HepG2 (cell line): ENCODE measurements at regions not wholly inside any gene's neighbourhood (a gene's known extent, or its start where the extent isn't known, plus 50 kb on each side); places are given as distances from the start of the nearest gene placed in this dataset.

ENCODE experiments used
- ATAC-seq: fragments of 200-7000 bp; cut with Tn5 transposase; 3 replicates; pipeline ENCODE4 v1.9.1; 2020; ENCODE audit warnings: mild to moderate bottlenecking, moderate library complexity
- BruUV-seq: library from RNA; stranded (reverse); fragments of 400-500 nt; replicated peaks from 2 replicates; lab custom pipeline; 2021; lab: Mats Ljungman, UMichigan
- CTCF ChIA-PET: fragments of 300-600 bp; formaldehyde crosslinking; extraction: SDS; loops from one replicate; lab custom pipeline; 2021; ENCODE audit warnings: low total read pairs, inconsistent platforms, low intra/inter-chr PET ratio; lab: Yijun Ruan, JAX
- POLR2A ChIA-PET: fragments of 350-600 bp; sonication (Branson Sonifier 250); formaldehyde crosslinking; loops from one replicate; lab custom pipeline; 2020; ENCODE audit warnings: antibody characterized with exemption, inconsistent platforms; lab: Yijun Ruan, JAX
- DNase-seq: peaks from one replicate; pipeline ENCODE4 v3.0.0-alpha.2; 2015; ENCODE audit warnings: low spot score
- FAIRE-seq: peaks from 3 replicates; lab custom pipeline; 2011; peaks lifted over from hg19 to GRCh38; lab: Jason Lieb, UNC
- H2AFZ ChIP-seq: one replicate; pipeline ENCODE4 v1.6.1; 2011; ENCODE audit warnings: low read length, inconsistent platforms
- H3K27ac ChIP-seq: fragments of 300-600 bp; 3 replicates; pipeline ENCODE4 v1.8.0; 2011; ENCODE audit warnings: mixed run types, mild to moderate bottlenecking, mixed read lengths, low read length, inconsistent platforms; ENCODE audit not compliant: insufficient read depth; ENCODE audit errors: extremely low read length
- H3K27me3 ChIP-seq, 2 experiments: fragments of 200-600 bp in 1 of 2; 2 replicates in 1 of 2; 3 replicates in 1 of 2; pipeline versions ENCODE4 v1.6.0 to v1.8.0; 2011; ENCODE audit warnings: low read length in 2 of 2, mild to moderate bottlenecking in 2 of 2, moderate library complexity in 2 of 2, inconsistent platforms in 1 of 2; ENCODE audit not compliant: insufficient read depth in 2 of 2, control insufficient read depth in 1 of 2
- H3K36me3 ChIP-seq, 2 experiments: fragments of 200-600 bp in 1 of 2; replicated peaks in 1 of 2; 2 replicates in 1 of 2; 3 replicates in 1 of 2; pipeline versions ENCODE4 v1.5.1 to v1.8.0; 2011; ENCODE audit warnings: low read length in 2 of 2, inconsistent platforms in 1 of 2; ENCODE audit not compliant: insufficient read depth in 2 of 2, control insufficient read depth in 1 of 2
- H3K4me1 ChIP-seq: 2 replicates; pipeline ENCODE4 v1.5.1; 2012; ENCODE audit warnings: low read length, inconsistent platforms; ENCODE audit not compliant: insufficient read depth
- H3K4me2 ChIP-seq: 2 replicates; pipeline ENCODE4 v1.6.0; 2011; ENCODE audit warnings: low read depth, low read length, inconsistent platforms
- H3K4me3 ChIP-seq, 3 experiments: fragments of 200-600 bp in 1 of 3; sonication (generic), shearing (Covaris generic) in 1 of 3; replicated peaks in 1 of 3; 2 replicates each; pipeline ENCODE4 v1.5.1; 2011 to 2016; ENCODE audit warnings: low read length in 3 of 3, inconsistent platforms in 2 of 3, low read depth in 2 of 3, mild to moderate bottlenecking in 2 of 3, control low read depth in 1 of 3, mixed read lengths in 1 of 3; ENCODE audit not compliant: insufficient read depth in 1 of 3
- H3K79me2 ChIP-seq: one replicate; pipeline ENCODE4 v1.6.1; 2011; ENCODE audit warnings: low read length, inconsistent platforms; ENCODE audit not compliant: insufficient read depth
- H3K9ac ChIP-seq: 2 replicates; pipeline ENCODE4 v1.6.0; 2011; ENCODE audit warnings: mild to moderate bottlenecking, low read depth, low read length, inconsistent platforms; ENCODE audit not compliant: insufficient read depth
- H3K9me3 ChIP-seq: 2 replicates; pipeline ENCODE4 v1.5.1; 2012; ENCODE audit warnings: mild to moderate bottlenecking, low read length
- H4K20me1 ChIP-seq: 2 replicates; pipeline ENCODE4 v1.6.0; 2011; ENCODE audit warnings: inconsistent platforms, mild to moderate bottlenecking, low read length, moderate library complexity; ENCODE audit not compliant: insufficient read depth
- ARID2 ChIP-seq: sonication (generic); formaldehyde crosslinking; IDR thresholded peaks from 2 replicates; pipeline ENCODE4 v1.8.1; 2022; ENCODE audit warnings: mild to moderate bottlenecking, missing genetic modification reagents, borderline replicate concordance
- EEA1 ChIP-seq: sonication (generic); formaldehyde crosslinking; IDR thresholded peaks from 2 replicates; pipeline ENCODE4 v1.5.1; 2020; ENCODE audit warnings: mild to moderate bottlenecking, missing genetic modification reagents, borderline replicate concordance
- JUNB ChIP-seq: sonication (generic); formaldehyde crosslinking; IDR thresholded peaks from 2 replicates; pipeline ENCODE4 v1.8.0; 2022; ENCODE audit warnings: missing genetic modification reagents, mild to moderate bottlenecking, borderline replicate concordance
- KLF15 ChIP-seq: sonication (generic); formaldehyde crosslinking; IDR thresholded peaks from 2 replicates; pipeline ENCODE4 v1.8.1; 2023; ENCODE audit warnings: borderline replicate concordance, mild to moderate bottlenecking, inconsistent platforms, missing genetic modification reagents, mixed read lengths
- POLR2A ChIP-seq, 2 experiments: IDR thresholded peaks; 2 replicates each; pipeline ENCODE4 v1.6.1; 2011; ENCODE audit warnings: low read depth in 2 of 2, low read length in 2 of 2, mild to moderate bottlenecking in 1 of 2, moderate library complexity in 1 of 2; ENCODE audit not compliant: insufficient read depth in 1 of 2
- SP1 ChIP-seq, 2 experiments: fragments of 450-650 bp in 1 of 2; sonication (generic) in 1 of 2; formaldehyde crosslinking in 1 of 2; IDR thresholded peaks; 2 replicates each; pipeline versions ENCODE4 v1.4.0 to v1.6.1; 2016 to 2020; ENCODE audit warnings: missing genetic modification reagents in 1 of 2
- YEATS4 ChIP-seq: sonication (generic); formaldehyde crosslinking; IDR thresholded peaks from 2 replicates; pipeline ENCODE4 v1.4.0; 2020; ENCODE audit warnings: missing genetic modification reagents, borderline replicate concordance
- ZNF230 ChIP-seq: sonication (generic); formaldehyde crosslinking; IDR thresholded peaks from 2 replicates; pipeline ENCODE4 v1.4.0; 2020; ENCODE audit warnings: mild to moderate bottlenecking, missing genetic modification reagents
- ZNF337 ChIP-seq: sonication (generic); formaldehyde crosslinking; IDR thresholded peaks from 2 replicates; pipeline ENCODE4 v1.5.1; 2020; ENCODE audit warnings: missing genetic modification reagents, low read depth, mild to moderate bottlenecking, borderline replicate concordance
- ZNF557 ChIP-seq: sonication (generic); formaldehyde crosslinking; IDR thresholded peaks from 2 replicates; pipeline ENCODE4 v1.4.0; 2020; ENCODE audit warnings: missing genetic modification reagents
- ZNF614 ChIP-seq: IDR thresholded peaks from 2 replicates; pipeline ENCODE4 v1.6.1; 2018; ENCODE audit warnings: missing biosample characterization, missing genetic modification reagents, inconsistent platforms, borderline replicate concordance
- ZNF709 ChIP-seq: sonication (generic); formaldehyde crosslinking; IDR thresholded peaks from 2 replicates; pipeline ENCODE4 v1.5.0; 2020; ENCODE audit warnings: mild to moderate bottlenecking, missing genetic modification reagents
- WGBS: methylation state at CpG from one replicate; pipeline ENCODE4 v1.1.6; 2017; ENCODE audit warnings: low lambda C conversion rate; 5-methylcytosine and 5-hydroxymethylcytosine counted together
- in situ Hi-C: cut with HindIII; loops from 2 replicates; pipeline ENCODE4 v1.10.0; 2017; ENCODE audit warnings: low pct_unique_long_range_greater_than_20kb; ENCODE audit not compliant: extremely low pct_ligation_motif_present
- intact Hi-C: fragments of 100-400 bp; cut with micrococcal nuclease; formaldehyde crosslinking; loops from one replicate; pipeline ENCODE4 v1.10.0; 2022; ENCODE audit not compliant: unreplicated experiment
- TF ChIP-seq, protein P1 (sequence below): sonication (generic); formaldehyde crosslinking; IDR thresholded peaks from 2 replicates; pipeline ENCODE4 v1.9.0; 2021; ENCODE audit warnings: missing genetic modification reagents, borderline replicate concordance
- TF ChIP-seq, protein P2 (sequence below): sonication (generic); formaldehyde crosslinking; IDR thresholded peaks from 2 replicates; pipeline ENCODE4 v1.4.0; 2020; ENCODE audit warnings: missing genetic modification reagents, mild to moderate bottlenecking, borderline replicate concordance

DNA sequence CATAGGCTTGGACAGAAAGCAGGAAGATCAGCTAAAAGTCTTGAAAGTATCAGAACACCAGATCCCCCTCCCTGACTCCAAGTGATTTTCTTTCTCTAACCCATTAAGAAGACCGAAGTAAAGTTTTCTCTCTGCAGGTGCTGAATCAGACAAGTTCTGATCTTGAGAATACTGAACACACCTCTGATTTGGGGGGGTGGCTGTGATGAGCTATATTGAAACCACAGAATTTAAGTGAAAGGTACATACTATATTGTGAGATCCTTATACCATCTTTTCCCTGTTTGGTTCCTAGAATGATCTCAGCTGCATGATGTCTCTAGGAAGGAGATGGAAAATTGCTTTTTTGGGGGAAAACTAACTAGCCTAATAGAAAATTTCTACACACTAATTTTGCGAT, 196.0 kb downstream of the DIPK2A start:
- TF ChIP-seq EEA1 (CRISPR knock-in tag), result no peak
- TF ChIP-seq ZNF709 (CRISPR knock-in tag), result no peak
- no peak for TF ChIP-seq ZNF557 (CRISPR knock-in tag)
- TF ChIP-seq JUNB (CRISPR knock-in tag), result no peak
- TF ChIP-seq ARID2 (CRISPR knock-in tag), result no peak
- TF ChIP-seq KLF15 (CRISPR knock-in tag), result no peak
- TF ChIP-seq, all 625 proteins: peak for 0
- peaks cover 3% of the 10 kb centered on the region for H3K4me1 ChIP-seq
- no TSS peak for BruUV-seq
- H3K9me3 ChIP-seq, result no peaks in the 10 kb centered on the region
- ChIA-PET CTCF (no interaction called here), POLR2A (no interaction called here)
- in situ Hi-C loops, result no loop called here
- FAIRE-seq, result no peak
- H3K36me3 ChIP-seq, result no peaks in the 10 kb centered on the region
- ATAC-seq, result no peak
- no peaks in the 10 kb centered on the region for H3K27me3 ChIP-seq
- no peak overlapping the region for H3K9ac ChIP-seq
- no peaks in the 10 kb centered on the region for H4K20me1 ChIP-seq
- no peak overlapping the region for H3K4me2 ChIP-seq
- no peak overlapping the region for H3K4me3 ChIP-seq
- intact Hi-C loops, result no loop called here
- 27% methylated on average over 2 of the region's 2 CpGs for WGBS
- no peak overlapping the region for H3K27ac ChIP-seq
- H3K79me2 ChIP-seq, result no peaks in the 10 kb centered on the region
- no peak overlapping the region for H2AFZ ChIP-seq
- no peak for DNase-seq

DNA sequence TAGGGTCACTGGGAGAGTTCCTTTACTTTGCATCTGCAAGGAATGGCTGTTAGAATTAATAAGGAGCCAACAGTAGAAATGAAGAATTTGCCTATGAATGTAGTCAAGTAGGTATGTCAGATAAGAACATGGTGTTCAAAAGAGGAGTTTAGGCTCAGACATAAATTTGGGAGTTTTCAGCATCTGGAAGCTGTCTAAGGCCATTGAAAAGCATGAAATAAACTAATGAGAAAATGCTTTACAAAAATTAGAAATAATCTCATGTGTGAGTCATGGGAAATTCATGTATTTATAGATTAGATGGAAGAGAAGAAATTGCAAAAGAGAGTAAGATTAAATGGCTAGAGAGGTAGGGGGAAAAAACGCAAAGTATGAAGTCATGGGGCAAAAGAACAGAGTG, 201.9 kb downstream of the DIPK2A start:
- H3K36me3 ChIP-seq, result no peaks in the 10 kb centered on the region
- ATAC-seq (no peak), FAIRE-seq (no peak), DNase-seq (no peak)
- H3K9ac ChIP-seq, result no peak overlapping the region
- H3K4me1 ChIP-seq, result no peaks in the 10 kb centered on the region
- in situ Hi-C loops, result no loop called here
- H3K27ac ChIP-seq, result no peak overlapping the region
- ChIA-PET CTCF (no interaction called here), POLR2A (no interaction called here)
- no peak overlapping the region for H3K4me3 ChIP-seq
- H3K79me2 ChIP-seq, result no peaks in the 10 kb centered on the region
- no peaks in the 10 kb centered on the region for H3K27me3 ChIP-seq
- WGBS, result 0% methylated on average over 1 of the region's 1 CpG
- H3K9me3 ChIP-seq, result 0 out of 2 replicates have a peak, but pooled peaks cover 8% of the 10 kb centered on the region
- BruUV-seq, result no TSS peak
- no peak overlapping the region for H3K4me2 ChIP-seq
- H4K20me1 ChIP-seq, result no peaks in the 10 kb centered on the region
- intact Hi-C loops, result no loop called here
- H2AFZ ChIP-seq, result no peak overlapping the region
- no peak for TF ChIP-seq SP1 (IDR thresholded peaks at IDR 0.05)
- TF ChIP-seq SP1 (CRISPR knock-in tag; IDR thresholded peaks at IDR 0.05), result no peak
- TF ChIP-seq ZNF614 (CRISPR knock-in tag), result no peak
- no peak for TF ChIP-seq ZNF557 (CRISPR knock-in tag)
- TF ChIP-seq, protein P1, sequence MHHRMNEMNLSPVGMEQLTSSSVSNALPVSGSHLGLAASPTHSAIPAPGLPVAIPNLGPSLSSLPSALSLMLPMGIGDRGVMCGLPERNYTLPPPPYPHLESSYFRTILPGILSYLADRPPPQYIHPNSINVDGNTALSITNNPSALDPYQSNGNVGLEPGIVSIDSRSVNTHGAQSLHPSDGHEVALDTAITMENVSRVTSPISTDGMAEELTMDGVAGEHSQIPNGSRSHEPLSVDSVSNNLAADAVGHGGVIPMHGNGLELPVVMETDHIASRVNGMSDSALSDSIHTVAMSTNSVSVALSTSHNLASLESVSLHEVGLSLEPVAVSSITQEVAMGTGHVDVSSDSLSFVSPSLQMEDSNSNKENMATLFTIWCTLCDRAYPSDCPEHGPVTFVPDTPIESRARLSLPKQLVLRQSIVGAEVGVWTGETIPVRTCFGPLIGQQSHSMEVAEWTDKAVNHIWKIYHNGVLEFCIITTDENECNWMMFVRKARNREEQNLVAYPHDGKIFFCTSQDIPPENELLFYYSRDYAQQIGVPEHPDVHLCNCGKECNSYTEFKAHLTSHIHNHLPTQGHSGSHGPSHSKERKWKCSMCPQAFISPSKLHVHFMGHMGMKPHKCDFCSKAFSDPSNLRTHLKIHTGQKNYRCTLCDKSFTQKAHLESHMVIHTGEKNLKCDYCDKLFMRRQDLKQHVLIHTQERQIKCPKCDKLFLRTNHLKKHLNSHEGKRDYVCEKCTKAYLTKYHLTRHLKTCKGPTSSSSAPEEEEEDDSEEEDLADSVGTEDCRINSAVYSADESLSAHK, result no peak
- TF ChIP-seq ZNF337 (CRISPR knock-in tag), result no peak
- TF ChIP-seq YEATS4, result no peak
- no peak for TF ChIP-seq ZNF230 (CRISPR knock-in tag)
- no peak for TF ChIP-seq POLR2A (IDR thresholded peaks at IDR 0.05; ENCODE audit: insufficient read depth in 1 of 2, low read depth in 2 of 2, low read length in 2 of 2)
- TF ChIP-seq, protein P2, sequence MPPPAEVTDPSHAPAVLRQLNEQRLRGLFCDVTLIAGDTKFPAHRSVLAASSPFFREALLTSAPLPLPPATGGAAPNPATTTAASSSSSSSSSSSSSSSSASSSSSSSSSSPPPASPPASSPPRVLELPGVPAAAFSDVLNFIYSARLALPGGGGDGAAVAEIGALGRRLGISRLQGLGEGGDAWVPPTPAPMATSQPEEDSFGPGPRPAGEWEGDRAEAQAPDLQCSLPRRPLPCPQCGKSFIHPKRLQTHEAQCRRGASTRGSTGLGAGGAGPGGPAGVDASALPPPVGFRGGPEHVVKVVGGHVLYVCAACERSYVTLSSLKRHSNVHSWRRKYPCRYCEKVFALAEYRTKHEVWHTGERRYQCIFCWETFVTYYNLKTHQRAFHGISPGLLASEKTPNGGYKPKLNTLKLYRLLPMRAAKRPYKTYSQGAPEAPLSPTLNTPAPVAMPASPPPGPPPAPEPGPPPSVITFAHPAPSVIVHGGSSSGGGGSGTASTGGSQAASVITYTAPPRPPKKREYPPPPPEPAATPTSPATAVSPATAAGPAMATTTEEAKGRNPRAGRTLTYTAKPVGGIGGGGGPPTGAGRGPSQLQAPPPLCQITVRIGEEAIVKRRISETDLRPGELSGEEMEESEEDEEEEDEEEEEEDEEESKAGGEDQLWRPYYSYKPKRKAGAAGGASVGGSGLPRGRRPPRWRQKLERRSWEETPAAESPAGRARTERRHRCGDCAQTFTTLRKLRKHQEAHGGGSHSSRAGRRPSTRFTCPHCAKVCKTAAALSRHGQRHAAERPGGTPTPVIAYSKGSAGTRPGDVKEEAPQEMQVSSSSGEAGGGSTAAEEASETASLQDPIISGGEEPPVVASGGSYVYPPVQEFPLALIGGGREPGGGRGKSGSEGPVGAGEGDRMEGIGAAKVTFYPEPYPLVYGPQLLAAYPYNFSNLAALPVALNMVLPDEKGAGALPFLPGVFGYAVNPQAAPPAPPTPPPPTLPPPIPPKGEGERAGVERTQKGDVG, result no peak
